ENCODE measurements at regions not wholly inside any gene's neighbourhood (a gene's known extent, or its start where the extent isn't known, plus 50 kb on each side); places are given as distances from the start of the nearest gene placed in this dataset.

DNA sequence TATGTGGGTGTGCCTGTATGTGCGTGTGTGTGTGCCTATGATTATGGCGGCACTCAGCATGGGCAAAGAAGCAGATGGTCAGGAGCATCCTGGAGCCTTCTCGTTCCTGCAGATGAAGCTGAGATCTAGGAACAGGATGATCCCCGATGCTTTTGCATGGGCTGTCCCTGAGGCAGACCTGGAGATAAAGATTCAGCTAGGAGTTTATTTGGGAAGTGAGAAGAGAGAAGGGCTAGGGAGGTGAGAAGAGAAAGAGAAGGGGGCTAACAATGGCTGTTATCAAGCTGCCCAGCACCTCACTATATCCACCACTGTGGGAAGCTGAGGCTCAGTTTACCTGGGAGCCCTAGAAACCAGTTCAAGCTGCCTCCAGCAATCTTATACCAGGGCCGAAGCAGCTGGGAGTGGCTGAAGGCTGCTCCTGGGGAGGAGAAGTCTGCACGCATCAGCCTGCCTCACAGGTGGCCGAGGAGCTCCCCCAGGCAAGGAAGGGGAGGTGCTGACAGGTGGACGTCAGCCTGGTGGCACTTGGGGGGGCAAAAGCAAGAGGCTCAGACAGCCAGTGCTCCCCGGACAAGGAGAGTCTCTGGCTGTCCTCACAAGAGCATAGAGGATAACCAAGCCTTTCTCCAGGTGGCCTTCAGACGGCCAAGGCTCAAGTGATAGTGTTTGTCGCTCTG is 94.0 kb upstream of the IQSEC1 start:
- TF ChIP-seq POLR2A (IDR thresholded peaks at IDR 0.05): no peak
- TF ChIP-seq, protein P1, sequence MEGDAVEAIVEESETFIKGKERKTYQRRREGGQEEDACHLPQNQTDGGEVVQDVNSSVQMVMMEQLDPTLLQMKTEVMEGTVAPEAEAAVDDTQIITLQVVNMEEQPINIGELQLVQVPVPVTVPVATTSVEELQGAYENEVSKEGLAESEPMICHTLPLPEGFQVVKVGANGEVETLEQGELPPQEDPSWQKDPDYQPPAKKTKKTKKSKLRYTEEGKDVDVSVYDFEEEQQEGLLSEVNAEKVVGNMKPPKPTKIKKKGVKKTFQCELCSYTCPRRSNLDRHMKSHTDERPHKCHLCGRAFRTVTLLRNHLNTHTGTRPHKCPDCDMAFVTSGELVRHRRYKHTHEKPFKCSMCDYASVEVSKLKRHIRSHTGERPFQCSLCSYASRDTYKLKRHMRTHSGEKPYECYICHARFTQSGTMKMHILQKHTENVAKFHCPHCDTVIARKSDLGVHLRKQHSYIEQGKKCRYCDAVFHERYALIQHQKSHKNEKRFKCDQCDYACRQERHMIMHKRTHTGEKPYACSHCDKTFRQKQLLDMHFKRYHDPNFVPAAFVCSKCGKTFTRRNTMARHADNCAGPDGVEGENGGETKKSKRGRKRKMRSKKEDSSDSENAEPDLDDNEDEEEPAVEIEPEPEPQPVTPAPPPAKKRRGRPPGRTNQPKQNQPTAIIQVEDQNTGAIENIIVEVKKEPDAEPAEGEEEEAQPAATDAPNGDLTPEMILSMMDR (IDR thresholded peaks at IDR 0.05): no peak
